Cardiac fibroblast (primary cell): ENCODE measurements at regions not wholly inside any gene's neighbourhood (a gene's known extent, or its start where the extent isn't known, plus 50 kb on each side); places are given as distances from the start of the nearest gene placed in this dataset.
A peak's percentile ranks its signal among the peaks of the same experiment; 100 is the strongest.

Experiments used
- DNase-seq, 2 donors: peaks; one replicate each; pipeline versions ENCODE4 v3.0.0 to v3.0.0-alpha.2; 2010; ENCODE audit warnings: low read depth in 2 of 2
- H3K4me3 ChIP-seq, 2 donors: replicated peaks in 1 of 2; 1 replicate in 1 of 2; 2 replicates in 1 of 2; pipeline ENCODE4 v1.5.1; 2011; ENCODE audit warnings: low read depth in 2 of 2, low read length in 2 of 2, mild to moderate bottlenecking in 2 of 2, moderate library complexity in 1 of 2
- TF ChIP-seq, protein P1 (sequence below): IDR thresholded peaks from one replicate; pipeline ENCODE4 v1.5.1; 2011; ENCODE audit warnings: low read depth, mild to moderate bottlenecking, low read length, inconsistent platforms

DNA sequence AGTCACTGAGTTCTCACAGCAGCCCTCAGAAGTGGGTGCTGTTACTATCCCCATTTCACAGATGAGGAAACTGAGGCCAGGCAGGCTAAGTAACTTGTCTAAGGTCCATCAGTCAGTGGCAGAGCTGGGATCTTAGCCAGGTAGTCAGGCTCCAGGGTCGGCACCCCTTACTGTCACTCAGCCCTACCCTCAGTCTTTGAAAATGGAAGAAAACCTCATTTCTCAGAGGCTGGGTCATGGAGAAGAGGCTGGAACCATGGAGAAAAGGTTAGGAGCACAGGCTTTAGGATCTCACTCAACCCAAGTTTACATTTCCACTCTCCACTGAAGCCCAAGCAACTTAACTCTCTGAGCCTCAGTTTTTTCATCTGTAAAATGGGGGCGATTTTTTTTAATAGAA, 116.2 kb upstream of the SIRPG start:
- TF ChIP-seq, protein P1, sequence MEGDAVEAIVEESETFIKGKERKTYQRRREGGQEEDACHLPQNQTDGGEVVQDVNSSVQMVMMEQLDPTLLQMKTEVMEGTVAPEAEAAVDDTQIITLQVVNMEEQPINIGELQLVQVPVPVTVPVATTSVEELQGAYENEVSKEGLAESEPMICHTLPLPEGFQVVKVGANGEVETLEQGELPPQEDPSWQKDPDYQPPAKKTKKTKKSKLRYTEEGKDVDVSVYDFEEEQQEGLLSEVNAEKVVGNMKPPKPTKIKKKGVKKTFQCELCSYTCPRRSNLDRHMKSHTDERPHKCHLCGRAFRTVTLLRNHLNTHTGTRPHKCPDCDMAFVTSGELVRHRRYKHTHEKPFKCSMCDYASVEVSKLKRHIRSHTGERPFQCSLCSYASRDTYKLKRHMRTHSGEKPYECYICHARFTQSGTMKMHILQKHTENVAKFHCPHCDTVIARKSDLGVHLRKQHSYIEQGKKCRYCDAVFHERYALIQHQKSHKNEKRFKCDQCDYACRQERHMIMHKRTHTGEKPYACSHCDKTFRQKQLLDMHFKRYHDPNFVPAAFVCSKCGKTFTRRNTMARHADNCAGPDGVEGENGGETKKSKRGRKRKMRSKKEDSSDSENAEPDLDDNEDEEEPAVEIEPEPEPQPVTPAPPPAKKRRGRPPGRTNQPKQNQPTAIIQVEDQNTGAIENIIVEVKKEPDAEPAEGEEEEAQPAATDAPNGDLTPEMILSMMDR = no peak
- no peak for DNase-seq
- H3K4me3 ChIP-seq = no peak overlapping the region

- H3K4me3 ChIP-seq = no peak overlapping the region
- TF ChIP-seq, protein P1 = no peak
- DNase-seq = no peak
These were observed 111.9 kb upstream of the SIRPG start for GRCh38 chr20:1769491-1769890.

GRCh38 chr20:1766731-1767130, 109.2 kb upstream of the SIRPG start:
- TF ChIP-seq, protein P1 = no peak
- DNase-seq = no peak
- no peak overlapping the region for H3K4me3 ChIP-seq

DNA sequence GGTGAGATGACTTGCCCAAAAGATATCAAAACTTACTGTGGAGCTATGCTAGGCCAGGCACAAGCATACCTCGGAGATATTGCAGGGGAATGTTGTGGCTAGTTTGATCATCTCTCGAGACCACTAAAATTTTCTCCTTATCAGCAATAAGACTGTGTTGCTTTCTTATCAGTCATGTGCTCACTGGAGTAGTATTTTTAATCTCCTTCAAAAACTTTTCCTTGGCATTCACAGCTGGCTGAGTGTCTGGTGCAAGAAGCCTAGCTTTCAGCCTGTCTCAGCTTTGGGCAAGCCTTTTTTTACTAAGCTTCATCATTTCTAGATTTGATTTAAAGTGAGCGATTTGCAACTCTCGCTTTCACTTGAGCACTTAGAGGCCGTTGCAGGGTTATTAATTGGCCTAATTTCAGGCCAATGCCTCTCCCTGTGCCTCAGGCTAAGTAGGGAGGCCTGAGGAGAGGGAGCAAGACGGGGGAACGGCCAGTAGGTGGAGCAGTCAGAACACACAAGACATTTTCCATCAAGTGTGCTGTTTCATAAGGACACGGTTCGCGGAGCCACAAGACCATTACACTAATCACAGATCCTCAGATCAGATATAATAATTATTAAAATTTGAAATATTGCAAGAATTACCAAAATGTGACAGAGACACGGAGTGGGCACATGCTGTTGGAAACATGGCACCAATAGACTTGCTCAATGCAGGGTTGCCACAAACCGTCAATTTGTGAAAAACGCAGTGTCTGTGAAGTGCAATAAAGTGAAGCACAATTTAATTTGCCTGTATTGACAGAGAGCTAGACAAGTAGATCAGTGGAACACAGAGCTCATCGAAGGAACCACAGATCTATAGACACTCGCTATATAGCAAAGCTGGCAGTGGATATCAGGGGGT, 106.8 kb upstream of the SIRPG start:
- no peak overlapping the region for H3K4me3 ChIP-seq

DNA sequence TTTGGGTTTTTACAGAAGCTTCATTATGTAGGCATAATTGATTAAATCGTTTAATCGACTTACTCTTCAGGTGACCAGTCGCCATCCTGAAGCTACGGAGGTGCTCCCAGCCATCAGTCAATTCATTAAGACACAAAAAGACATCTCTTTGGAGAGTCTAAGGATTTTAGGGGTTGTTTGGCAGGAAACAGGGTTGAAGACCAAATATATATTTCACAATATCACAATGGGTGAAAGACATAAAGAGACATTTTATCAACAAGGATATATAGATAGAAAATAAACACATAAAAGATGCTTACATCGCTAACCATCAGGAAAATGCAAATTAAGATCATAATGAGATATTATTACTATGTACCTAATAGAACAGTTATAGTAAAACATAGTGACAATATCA, 104.0 kb upstream of the SIRPG start:
- DNase-seq = no peak
- H3K4me3 ChIP-seq = no peak overlapping the region
- TF ChIP-seq, protein P1 = no peak

More for the DNA sequence above, 106.8 kb upstream of the SIRPG start:
- peak; percentile 88 to 92 for DNase-seq
- TF ChIP-seq, protein P1 = peak; percentile 86

- H3K4me3 ChIP-seq = no peak overlapping the region
- DNase-seq = peak; percentile 68 to 74
- TF ChIP-seq, protein P1 = no peak
These were observed 103.5 kb upstream of the SIRPG start for GRCh38 chr20:1761116-1761515.
